Mucosa of rectum (tissue), 2 donors: ENCODE measurements at regions not wholly inside any gene's neighbourhood (a gene's known extent, or its start where the extent isn't known, plus 50 kb on each side); places are given as distances from the start of the nearest gene placed in this dataset.
"Not testable (repeated sequence)": the region's sequence is repeated elsewhere in the genome, so short reads cannot be mapped to it uniquely, and the experiment has no call there.

Source experiments
- H3K27ac ChIP-seq, 2 donors: one replicate each; pipeline ENCODE4 v1.7.0; 2013; ENCODE audit warnings: inconsistent platforms in 2 of 2, low read depth in 2 of 2, low read length in 2 of 2
- H3K27me3 ChIP-seq, 2 donors: one replicate each; pipeline ENCODE4 v1.7.0; 2013; ENCODE audit warnings: low read length in 2 of 2; ENCODE audit not compliant: control insufficient read depth in 2 of 2, insufficient read depth in 2 of 2
- H3K36me3 ChIP-seq, 2 donors: one replicate each; pipeline ENCODE4 v1.7.0; 2013; ENCODE audit warnings: low read length in 2 of 2; ENCODE audit not compliant: control insufficient read depth in 2 of 2, insufficient read depth in 2 of 2
- H3K4me1 ChIP-seq, 2 donors: one replicate each; pipeline ENCODE4 v1.7.0; 2013; ENCODE audit warnings: low read length in 2 of 2, mild to moderate bottlenecking in 1 of 2; ENCODE audit not compliant: control insufficient read depth in 2 of 2, insufficient read depth in 2 of 2
- H3K4me3 ChIP-seq, 2 donors: one replicate each; pipeline ENCODE4 v1.7.0; 2013; ENCODE audit warnings: low read length in 2 of 2
- H3K9ac ChIP-seq, 2 donors: one replicate each; pipeline ENCODE4 v1.7.0; 2013; ENCODE audit warnings: low read length in 2 of 2, low read depth in 1 of 2, mild to moderate bottlenecking in 1 of 2
- H3K9me3 ChIP-seq, 2 donors: one replicate each; pipeline ENCODE4 v1.7.0; 2013; ENCODE audit warnings: low read length in 2 of 2; ENCODE audit not compliant: control insufficient read depth in 2 of 2
- donor health status: healthy.
- donor health status: Normal muscosa, but diverticular disease.

- Histone ChIP-seq H3K27ac (no peak overlapping the region), H3K4me3 (no peak overlapping the region), H3K36me3 (no peaks in the 10 kb centered on the region), H3K4me1 (no peaks in the 10 kb centered on the region), H3K9me3 (no peaks in the 10 kb centered on the region), H3K9ac (no peak overlapping the region), H3K27me3 (no peaks in the 10 kb centered on the region)
These were observed 315.3 kb upstream of the AUTS2 start for GRCh38 chr7:69282946-69283345.

- H3K27me3 ChIP-seq, result no peaks in the 10 kb centered on the region
- no peak overlapping the region for H3K27ac ChIP-seq
- H3K9me3 ChIP-seq, result no peaks in the 10 kb centered on the region
- H3K36me3 ChIP-seq, result no peaks in the 10 kb centered on the region
- H3K9ac ChIP-seq, result no peak overlapping the region
- H3K4me1 ChIP-seq, result no peaks in the 10 kb centered on the region
- H3K4me3 ChIP-seq, result no peak overlapping the region
These were observed 314.9 kb upstream of the AUTS2 start for GRCh38 chr7:69283421-69283820.

GRCh38 chr7:69285854-69286253 is 312.4 kb upstream of the AUTS2 start:
- Histone ChIP-seq H3K4me1 (no peaks in the 10 kb centered on the region), H3K9me3 (no peaks in the 10 kb centered on the region), H3K4me3 (no peak overlapping the region), H3K27me3 (no peaks in the 10 kb centered on the region), H3K27ac (no peak overlapping the region), H3K36me3 (no peaks in the 10 kb centered on the region), H3K9ac (no peak overlapping the region)

- no peak overlapping the region for H3K4me3 ChIP-seq
- no peaks in the 10 kb centered on the region for H3K36me3 ChIP-seq
- H3K4me1 ChIP-seq, result no peaks in the 10 kb centered on the region
- no peak overlapping the region for H3K27ac ChIP-seq
- H3K9me3 ChIP-seq, result no peaks in the 10 kb centered on the region
- H3K27me3 ChIP-seq, result no peaks in the 10 kb centered on the region
- H3K9ac ChIP-seq, result no peak overlapping the region
These were observed 302.3 kb upstream of the AUTS2 start for GRCh38 chr7:69295977-69296376.

- no peak overlapping the region for H3K27ac ChIP-seq
- no peaks in the 10 kb centered on the region for H3K36me3 ChIP-seq
- H3K4me3 ChIP-seq, result no peak overlapping the region
- H3K27me3 ChIP-seq, result no peaks in the 10 kb centered on the region
- no peak overlapping the region for H3K9ac ChIP-seq
- no peaks in the 10 kb centered on the region for H3K9me3 ChIP-seq
- H3K4me1 ChIP-seq, result no peaks in the 10 kb centered on the region
These were observed 297.0 kb upstream of the AUTS2 start for GRCh38 chr7:69301253-69301652.

GRCh38 chr7:69309601-69310000 is 288.7 kb upstream of the AUTS2 start:
- Histone ChIP-seq H3K27ac (no peak overlapping the region), H3K4me1 (no peaks in the 10 kb centered on the region), H3K36me3 (no peaks in the 10 kb centered on the region), H3K4me3 (no peak overlapping the region), H3K9ac (no peak overlapping the region), H3K9me3 (no peaks in the 10 kb centered on the region), H3K27me3 (no peaks in the 10 kb centered on the region)

- Histone ChIP-seq H3K4me1 (no peaks in the 10 kb centered on the region), H3K27me3 (no peaks in the 10 kb centered on the region), H3K9ac (no peak overlapping the region), H3K4me3 (no peak overlapping the region), H3K9me3 (no peaks in the 10 kb centered on the region), H3K27ac (no peak overlapping the region), H3K36me3 (no peaks in the 10 kb centered on the region)
These were observed 286.8 kb upstream of the AUTS2 start for GRCh38 chr7:69311489-69311888.

GRCh38 chr7:69313852-69314251 is 284.4 kb upstream of the AUTS2 start:
- H3K27me3 ChIP-seq, H3K9me3 ChIP-seq, H3K36me3 ChIP-seq, H3K27ac ChIP-seq, H3K4me1 ChIP-seq, H3K4me3 ChIP-seq, H3K9ac ChIP-seq: not testable (repeated sequence)

- Histone ChIP-seq H3K4me3 (no peak overlapping the region), H3K27me3 (no peaks in the 10 kb centered on the region), H3K36me3 (no peaks in the 10 kb centered on the region), H3K9me3 (no peaks in the 10 kb centered on the region), H3K4me1 (no peaks in the 10 kb centered on the region), H3K27ac (no peak overlapping the region), H3K9ac (no peak overlapping the region)
These were observed 279.5 kb upstream of the AUTS2 start for GRCh38 chr7:69318794-69319193.

- no peaks in the 10 kb centered on the region for H3K27me3 ChIP-seq
These were observed 269.8 kb upstream of the AUTS2 start for GRCh38 chr7:69328516-69328915.

GRCh38 chr7:69334701-69335100 is 263.6 kb upstream of the AUTS2 start:
- Histone ChIP-seq H3K9ac (no peak overlapping the region), H3K4me1 (no peaks in the 10 kb centered on the region), H3K9me3 (peaks cover 0 to 4% of the 10 kb centered on the region in 2 donors), H3K27me3 (no peaks in the 10 kb centered on the region), H3K36me3 (no peaks in the 10 kb centered on the region), H3K27ac (no peak overlapping the region), H3K4me3 (no peak overlapping the region)

More at GRCh38 chr7:69328516-69328915, 269.8 kb upstream of the AUTS2 start:
- Histone ChIP-seq H3K9me3 (no peaks in the 10 kb centered on the region), H3K27ac (no peak overlapping the region), H3K4me1 (no peaks in the 10 kb centered on the region), H3K9ac (no peak overlapping the region), H3K4me3 (no peak overlapping the region), H3K36me3 (no peaks in the 10 kb centered on the region)
